WTC11 (cell line): ENCODE measurements at regions not wholly inside any gene's neighbourhood (a gene's known extent, or its start where the extent isn't known, plus 50 kb on each side); places are given as distances from the start of the nearest gene placed in this dataset.

ENCODE experiments used
- ATAC-seq: fragments of 200-7000 bp; cut with Tn5 transposase; 2 replicates; pipeline ENCODE4 v1.10.0; 2021; ENCODE audit warnings: mild to moderate bottlenecking, moderate library complexity
- CTCF ChIA-PET: fragments of 300-600 bp; sonication (Branson Sonifier 250); formaldehyde crosslinking; loops from one replicate; lab custom pipeline; 2021; ENCODE audit warnings: antibody characterized with exemption; lab: Charles Lee
- POLR2A ChIA-PET: fragments of 350-600 bp; sonication (Branson Sonifier 250); formaldehyde crosslinking; loops from one replicate; lab custom pipeline; 2021; ENCODE audit warnings: antibody characterized with exemption; lab: Charles Lee
- DNase-seq: peaks from one replicate; pipeline ENCODE4 v3.0.0; 2021; ENCODE audit warnings: low spot score
- H3K27ac Mint-ChIP-seq: 2 replicates; pipeline ENCODE4 v1.8.0; 2021; ENCODE audit warnings: mixed read lengths
- H3K27me3 Mint-ChIP-seq: 2 replicates; pipeline ENCODE4 v1.8.0; 2021; ENCODE audit warnings: low read depth, mild to moderate bottlenecking, moderate library complexity, mixed read lengths
- H3K36me3 Mint-ChIP-seq: 2 replicates; pipeline ENCODE4 v1.8.0; 2021; ENCODE audit warnings: mixed read lengths
- H3K4me1 Mint-ChIP-seq: 2 replicates; pipeline ENCODE4 v1.8.0; 2022; ENCODE audit warnings: mixed read lengths
- H3K4me3 Mint-ChIP-seq: 2 replicates; pipeline ENCODE4 v1.8.0; 2021; ENCODE audit warnings: mild to moderate bottlenecking, moderate library complexity, mixed read lengths
- H3K9me3 Mint-ChIP-seq: 2 replicates; pipeline ENCODE4 v1.8.0; 2021; ENCODE audit warnings: mixed read lengths
- CREM ChIP-seq: sonication (generic); formaldehyde crosslinking; IDR thresholded peaks from 2 replicates; pipeline ENCODE4 v1.8.1; 2022; ENCODE audit warnings: mild to moderate bottlenecking, missing genetic modification reagents, moderate library complexity
- ESRRA ChIP-seq: sonication (generic); formaldehyde crosslinking; IDR thresholded peaks from 2 replicates; pipeline ENCODE4 v1.8.1; 2022; ENCODE audit warnings: mild to moderate bottlenecking, missing genetic modification reagents, borderline replicate concordance
- GABPB1 ChIP-seq: sonication (generic); formaldehyde crosslinking; IDR thresholded peaks from 2 replicates; pipeline ENCODE4 v1.8.1; 2023; ENCODE audit warnings: mild to moderate bottlenecking, missing genetic modification reagents
- GRHL2 ChIP-seq: fragments of 250-450 bp; sonication (Bioruptor Pico); IDR thresholded peaks from 2 replicates; pipeline ENCODE4 v1.8.0; 2022; ENCODE audit warnings: mild to moderate bottlenecking, moderate library complexity; ENCODE audit not compliant: insufficient replicate concordance, severe bottlenecking
- NFE2L1 ChIP-seq: sonication (generic); formaldehyde crosslinking; IDR thresholded peaks from 2 replicates; pipeline ENCODE4 v1.8.1; 2023; ENCODE audit warnings: missing genetic modification reagents
- NR1H2 ChIP-seq: sonication (generic); formaldehyde crosslinking; IDR thresholded peaks from 2 replicates; pipeline ENCODE4 v1.9.0; 2021; ENCODE audit warnings: mild to moderate bottlenecking, moderate library complexity, missing genetic modification reagents
- TEAD4 ChIP-seq: sonication (generic); formaldehyde crosslinking; IDR thresholded peaks from 2 replicates; pipeline ENCODE4 v1.8.0; 2022; ENCODE audit warnings: mild to moderate bottlenecking, missing genetic modification reagents
- ZNF138 ChIP-seq: sonication (generic); formaldehyde crosslinking; conservative IDR thresholded peaks from 2 replicates; pipeline ENCODE4 v1.8.1; 2022; ENCODE audit warnings: mild to moderate bottlenecking, moderate library complexity, missing genetic modification reagents
- ZNF317 ChIP-seq: sonication (generic); formaldehyde crosslinking; IDR thresholded peaks from 2 replicates; pipeline ENCODE4 v1.8.1; 2023; ENCODE audit warnings: low read depth, mild to moderate bottlenecking, moderate library complexity, missing genetic modification reagents, borderline replicate concordance
- TF ChIP-seq, protein P1 (sequence below): sonication (generic); formaldehyde crosslinking; IDR thresholded peaks from 2 replicates; pipeline ENCODE4 v1.8.0; 2022; ENCODE audit warnings: missing genetic modification reagents
- TF ChIP-seq, protein P2 (sequence below): fragments of 250-450 bp; sonication (Bioruptor Pico); IDR thresholded peaks from 2 replicates; pipeline ENCODE4 v1.9.0; 2021; ENCODE audit warnings: mild to moderate bottlenecking
- TF ChIP-seq, protein P3 (sequence below): sonication (generic); formaldehyde crosslinking; IDR thresholded peaks from 2 replicates; pipeline ENCODE4 v1.8.0; 2022; ENCODE audit warnings: mild to moderate bottlenecking, missing genetic modification reagents
- TF ChIP-seq, protein P4 (sequence below): sonication (generic); formaldehyde crosslinking; IDR thresholded peaks from 2 replicates; pipeline ENCODE4 v1.8.1; 2023; ENCODE audit warnings: mild to moderate bottlenecking, missing genetic modification reagents, moderate library complexity
- TF ChIP-seq, protein P5 (sequence below): sonication (generic); formaldehyde crosslinking; IDR thresholded peaks from 2 replicates; pipeline ENCODE4 v1.8.1; 2022; ENCODE audit warnings: low read depth, missing genetic modification reagents, borderline replicate concordance

DNA sequence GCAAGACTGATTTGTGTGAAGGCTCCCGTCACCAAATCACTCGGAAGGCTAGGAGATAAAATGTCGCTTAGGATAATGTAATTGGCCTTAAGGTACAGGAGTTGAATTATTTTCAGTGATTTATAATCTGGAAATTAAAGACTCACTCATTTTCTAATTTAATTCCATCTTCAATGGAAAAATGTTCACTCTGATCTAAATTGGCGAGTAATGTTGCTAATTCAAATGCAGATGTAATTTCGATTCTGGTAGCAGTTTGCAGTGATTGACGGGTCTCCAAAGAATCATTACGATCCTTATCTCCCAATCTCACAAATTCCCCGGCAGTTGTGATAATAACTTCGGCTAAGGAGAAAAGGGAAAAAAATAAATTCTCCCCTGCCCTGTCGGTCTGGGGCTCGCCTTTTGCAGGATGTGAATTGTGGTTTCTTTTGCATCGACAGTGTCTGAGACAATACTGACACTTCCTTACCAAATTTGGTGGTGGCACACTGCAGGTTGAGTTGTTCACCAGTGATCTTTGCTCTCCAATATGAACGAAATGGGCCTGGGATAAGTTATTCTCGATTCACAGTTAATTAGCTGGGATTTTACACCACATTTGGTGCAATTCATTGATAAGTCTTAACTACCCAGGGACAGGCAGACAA lies 215.1 kb upstream of the GPR26 start:
- H3K36me3 Mint-ChIP-seq, result no peaks in the 10 kb centered on the region
- H3K4me3 Mint-ChIP-seq, result no peak overlapping the region
- DNase-seq (no peak), ATAC-seq (no peak)
- no peaks in the 10 kb centered on the region for H3K9me3 Mint-ChIP-seq
- no peak overlapping the region for H3K27ac Mint-ChIP-seq
- ChIA-PET POLR2A (no interaction called here), CTCF (no interaction called here)
- TF ChIP-seq, protein P1, sequence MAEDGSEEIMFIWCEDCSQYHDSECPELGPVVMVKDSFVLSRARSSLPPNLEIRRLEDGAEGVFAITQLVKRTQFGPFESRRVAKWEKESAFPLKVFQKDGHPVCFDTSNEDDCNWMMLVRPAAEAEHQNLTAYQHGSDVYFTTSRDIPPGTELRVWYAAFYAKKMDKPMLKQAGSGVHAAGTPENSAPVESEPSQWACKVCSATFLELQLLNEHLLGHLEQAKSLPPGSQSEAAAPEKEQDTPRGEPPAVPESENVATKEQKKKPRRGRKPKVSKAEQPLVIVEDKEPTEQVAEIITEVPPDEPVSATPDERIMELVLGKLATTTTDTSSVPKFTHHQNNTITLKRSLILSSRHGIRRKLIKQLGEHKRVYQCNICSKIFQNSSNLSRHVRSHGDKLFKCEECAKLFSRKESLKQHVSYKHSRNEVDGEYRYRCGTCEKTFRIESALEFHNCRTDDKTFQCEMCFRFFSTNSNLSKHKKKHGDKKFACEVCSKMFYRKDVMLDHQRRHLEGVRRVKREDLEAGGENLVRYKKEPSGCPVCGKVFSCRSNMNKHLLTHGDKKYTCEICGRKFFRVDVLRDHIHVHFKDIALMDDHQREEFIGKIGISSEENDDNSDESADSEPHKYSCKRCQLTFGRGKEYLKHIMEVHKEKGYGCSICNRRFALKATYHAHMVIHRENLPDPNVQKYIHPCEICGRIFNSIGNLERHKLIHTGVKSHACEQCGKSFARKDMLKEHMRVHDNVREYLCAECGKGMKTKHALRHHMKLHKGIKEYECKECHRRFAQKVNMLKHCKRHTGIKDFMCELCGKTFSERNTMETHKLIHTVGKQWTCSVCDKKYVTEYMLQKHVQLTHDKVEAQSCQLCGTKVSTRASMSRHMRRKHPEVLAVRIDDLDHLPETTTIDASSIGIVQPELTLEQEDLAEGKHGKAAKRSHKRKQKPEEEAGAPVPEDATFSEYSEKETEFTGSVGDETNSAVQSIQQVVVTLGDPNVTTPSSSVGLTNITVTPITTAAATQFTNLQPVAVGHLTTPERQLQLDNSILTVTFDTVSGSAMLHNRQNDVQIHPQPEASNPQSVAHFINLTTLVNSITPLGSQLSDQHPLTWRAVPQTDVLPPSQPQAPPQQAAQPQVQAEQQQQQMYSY (CRISPR knock-in tag), result no peak
- H3K4me1 Mint-ChIP-seq, result peaks cover 2% of the 10 kb centered on the region; the same call in 1 of the 2 replicates
- no peaks in the 10 kb centered on the region for H3K27me3 Mint-ChIP-seq

DNA sequence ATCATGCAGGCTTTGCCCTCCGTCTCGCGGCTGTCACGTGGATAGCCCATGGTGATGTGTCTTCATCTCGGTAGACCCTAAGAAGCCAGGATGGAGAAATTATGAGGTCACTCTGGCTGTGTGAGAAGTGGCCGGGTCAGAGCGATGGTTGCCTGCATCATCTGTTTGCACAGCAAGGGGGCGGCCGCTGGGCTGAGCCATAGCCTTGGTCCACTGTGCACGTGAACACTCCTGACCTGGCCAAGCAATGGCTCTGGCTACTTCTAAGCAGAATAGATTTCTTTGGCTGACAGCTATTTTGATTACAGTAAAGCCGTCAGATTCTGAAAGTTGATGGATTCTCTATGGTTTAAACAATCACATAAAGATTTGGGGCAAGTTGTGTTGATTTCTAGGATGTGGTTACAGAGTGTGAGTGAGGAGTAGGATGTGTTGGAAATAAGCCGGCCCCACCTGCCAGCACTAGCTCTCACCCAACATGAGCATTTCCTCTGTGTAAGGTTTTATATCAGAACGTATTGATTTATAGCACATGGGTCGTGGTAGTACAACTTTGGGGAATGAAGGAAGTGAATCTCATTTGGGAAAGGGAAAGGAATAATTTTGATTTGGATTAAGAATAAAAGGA lies 214.4 kb upstream of the GPR26 start:
- Mint-ChIP-seq H3K36me3 (no peaks in the 10 kb centered on the region), H3K27ac (no peak overlapping the region), H3K27me3 (peaks cover 4% of the 10 kb centered on the region; the same call in 1 of the 2 replicates), H3K4me1 (peaks cover 2% of the 10 kb centered on the region; the same call in 1 of the 2 replicates), H3K9me3 (no peaks in the 10 kb centered on the region), H3K4me3 (no peak overlapping the region)
- no peak for DNase-seq
- peak; percentile 44; the same call in 1 of the 2 replicates for ATAC-seq
- ChIA-PET POLR2A (no interaction called here), CTCF (interaction anchor here (1.1 kb wide), 1 partner anchor 11 kb away, joined by 4 read pairs; no protein-coding TSS in a partner anchor)
- TF ChIP-seq CREM (CRISPR knock-in tag), result no peak
- TF ChIP-seq, protein P2, sequence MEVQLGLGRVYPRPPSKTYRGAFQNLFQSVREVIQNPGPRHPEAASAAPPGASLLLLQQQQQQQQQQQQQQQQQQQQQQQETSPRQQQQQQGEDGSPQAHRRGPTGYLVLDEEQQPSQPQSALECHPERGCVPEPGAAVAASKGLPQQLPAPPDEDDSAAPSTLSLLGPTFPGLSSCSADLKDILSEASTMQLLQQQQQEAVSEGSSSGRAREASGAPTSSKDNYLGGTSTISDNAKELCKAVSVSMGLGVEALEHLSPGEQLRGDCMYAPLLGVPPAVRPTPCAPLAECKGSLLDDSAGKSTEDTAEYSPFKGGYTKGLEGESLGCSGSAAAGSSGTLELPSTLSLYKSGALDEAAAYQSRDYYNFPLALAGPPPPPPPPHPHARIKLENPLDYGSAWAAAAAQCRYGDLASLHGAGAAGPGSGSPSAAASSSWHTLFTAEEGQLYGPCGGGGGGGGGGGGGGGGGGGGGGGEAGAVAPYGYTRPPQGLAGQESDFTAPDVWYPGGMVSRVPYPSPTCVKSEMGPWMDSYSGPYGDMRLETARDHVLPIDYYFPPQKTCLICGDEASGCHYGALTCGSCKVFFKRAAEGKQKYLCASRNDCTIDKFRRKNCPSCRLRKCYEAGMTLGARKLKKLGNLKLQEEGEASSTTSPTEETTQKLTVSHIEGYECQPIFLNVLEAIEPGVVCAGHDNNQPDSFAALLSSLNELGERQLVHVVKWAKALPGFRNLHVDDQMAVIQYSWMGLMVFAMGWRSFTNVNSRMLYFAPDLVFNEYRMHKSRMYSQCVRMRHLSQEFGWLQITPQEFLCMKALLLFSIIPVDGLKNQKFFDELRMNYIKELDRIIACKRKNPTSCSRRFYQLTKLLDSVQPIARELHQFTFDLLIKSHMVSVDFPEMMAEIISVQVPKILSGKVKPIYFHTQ (CRISPR knock-in tag), result no peak
- TF ChIP-seq GABPB1 (CRISPR knock-in tag), result no peak
- TF ChIP-seq, all 79 proteins: peak for 0

DNA sequence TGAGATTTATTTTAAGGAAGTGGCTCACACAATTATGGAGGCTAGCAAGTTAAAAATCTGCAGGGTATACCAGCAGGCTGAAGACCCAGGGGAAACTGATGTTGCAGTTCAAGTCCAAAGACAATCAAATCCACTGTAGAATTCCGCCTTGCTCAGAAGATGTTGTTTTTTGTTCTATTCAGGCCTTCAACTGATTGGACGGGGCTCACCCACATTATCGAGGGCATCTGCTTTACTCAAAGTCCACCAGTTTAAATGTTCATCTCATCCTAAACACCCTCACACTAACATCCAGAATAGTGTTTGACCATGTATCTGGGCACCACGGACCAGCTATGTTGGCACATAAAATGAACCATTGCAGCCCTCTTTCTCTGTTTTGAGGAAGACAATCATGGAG lies 211.2 kb upstream of the GPR26 start:
- Mint-ChIP-seq H3K9me3 (no peaks in the 10 kb centered on the region), H3K27me3 (peaks cover 20% of the 10 kb centered on the region), H3K4me1 (peaks cover 27% of the 10 kb centered on the region), H3K36me3 (no peaks in the 10 kb centered on the region), H3K27ac (no peak overlapping the region), H3K4me3 (no peak overlapping the region)
- POLR2A ChIA-PET, result no interaction called here
- DNase-seq, result no peak
- CTCF ChIA-PET, result interaction anchor here (0.6 kb wide), 1 partner anchor 75 kb away, joined by 3 read pairs; no protein-coding TSS in a partner anchor
- ATAC-seq, result no peak
- TF ChIP-seq TEAD4 (CRISPR knock-in tag), result no peak

DNA sequence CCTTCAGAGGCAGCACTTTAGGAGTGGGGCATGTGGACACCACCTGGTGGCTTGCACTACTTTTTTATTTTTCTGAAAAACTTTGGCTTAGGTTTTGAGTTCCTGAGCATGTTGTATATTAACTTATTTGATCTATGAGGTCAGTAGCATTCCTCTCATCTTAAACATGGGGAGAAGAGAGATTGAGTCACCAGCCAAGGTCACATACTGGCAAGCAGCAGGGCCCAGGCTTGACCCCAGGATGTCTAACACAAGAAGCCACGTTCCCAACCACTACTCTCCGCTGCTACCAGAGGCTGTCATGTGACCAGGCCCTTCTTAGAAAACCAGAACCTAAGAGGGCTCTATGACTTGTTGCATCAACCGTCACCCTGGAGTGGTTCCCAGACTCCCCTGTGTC lies 210.3 kb upstream of the GPR26 start:
- H3K27ac Mint-ChIP-seq, result no peak overlapping the region
- no peaks in the 10 kb centered on the region for H3K9me3 Mint-ChIP-seq
- H3K4me3 Mint-ChIP-seq, result no peak overlapping the region
- peaks cover 20% of the 10 kb centered on the region for H3K27me3 Mint-ChIP-seq
- ATAC-seq (no peak), DNase-seq (no peak)
- ChIA-PET CTCF (no interaction called here), POLR2A (no interaction called here)
- H3K36me3 Mint-ChIP-seq, result no peaks in the 10 kb centered on the region
- H3K4me1 Mint-ChIP-seq, result peaks cover 34% of the 10 kb centered on the region
- TF ChIP-seq ZNF317 (no peak), NR1H2 (CRISPR knock-in tag) (no peak), ZNF138 (CRISPR knock-in tag) (no peak), CREM (CRISPR knock-in tag) (no peak), GRHL2 (no peak), ESRRA (CRISPR knock-in tag) (no peak), NFE2L1 (CRISPR knock-in tag) (no peak)
- TF ChIP-seq, protein P3, sequence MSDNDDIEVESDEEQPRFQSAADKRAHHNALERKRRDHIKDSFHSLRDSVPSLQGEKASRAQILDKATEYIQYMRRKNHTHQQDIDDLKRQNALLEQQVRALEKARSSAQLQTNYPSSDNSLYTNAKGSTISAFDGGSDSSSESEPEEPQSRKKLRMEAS (CRISPR knock-in tag), result no peak
- TF ChIP-seq, protein P2 (CRISPR knock-in tag), result no peak
- TF ChIP-seq, protein P4, sequence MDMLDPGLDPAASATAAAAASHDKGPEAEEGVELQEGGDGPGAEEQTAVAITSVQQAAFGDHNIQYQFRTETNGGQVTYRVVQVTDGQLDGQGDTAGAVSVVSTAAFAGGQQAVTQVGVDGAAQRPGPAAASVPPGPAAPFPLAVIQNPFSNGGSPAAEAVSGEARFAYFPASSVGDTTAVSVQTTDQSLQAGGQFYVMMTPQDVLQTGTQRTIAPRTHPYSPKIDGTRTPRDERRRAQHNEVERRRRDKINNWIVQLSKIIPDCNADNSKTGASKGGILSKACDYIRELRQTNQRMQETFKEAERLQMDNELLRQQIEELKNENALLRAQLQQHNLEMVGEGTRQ (CRISPR knock-in tag), result no peak
- TF ChIP-seq, protein P5, sequence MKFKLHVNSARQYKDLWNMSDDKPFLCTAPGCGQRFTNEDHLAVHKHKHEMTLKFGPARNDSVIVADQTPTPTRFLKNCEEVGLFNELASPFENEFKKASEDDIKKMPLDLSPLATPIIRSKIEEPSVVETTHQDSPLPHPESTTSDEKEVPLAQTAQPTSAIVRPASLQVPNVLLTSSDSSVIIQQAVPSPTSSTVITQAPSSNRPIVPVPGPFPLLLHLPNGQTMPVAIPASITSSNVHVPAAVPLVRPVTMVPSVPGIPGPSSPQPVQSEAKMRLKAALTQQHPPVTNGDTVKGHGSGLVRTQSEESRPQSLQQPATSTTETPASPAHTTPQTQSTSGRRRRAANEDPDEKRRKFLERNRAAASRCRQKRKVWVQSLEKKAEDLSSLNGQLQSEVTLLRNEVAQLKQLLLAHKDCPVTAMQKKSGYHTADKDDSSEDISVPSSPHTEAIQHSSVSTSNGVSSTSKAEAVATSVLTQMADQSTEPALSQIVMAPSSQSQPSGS (CRISPR knock-in tag), result no peak
